ENCODE measurements at regions not wholly inside any gene's neighbourhood (a gene's known extent, or its start where the extent isn't known, plus 50 kb on each side); places are given as distances from the start of the nearest gene placed in this dataset.

- DNase-seq (ENCODE audit: low spot score in 2 of 2), result no peak
- H3K4me1 ChIP-seq, result no peaks in the 10 kb centered on the region
- TF ChIP-seq, protein P1, sequence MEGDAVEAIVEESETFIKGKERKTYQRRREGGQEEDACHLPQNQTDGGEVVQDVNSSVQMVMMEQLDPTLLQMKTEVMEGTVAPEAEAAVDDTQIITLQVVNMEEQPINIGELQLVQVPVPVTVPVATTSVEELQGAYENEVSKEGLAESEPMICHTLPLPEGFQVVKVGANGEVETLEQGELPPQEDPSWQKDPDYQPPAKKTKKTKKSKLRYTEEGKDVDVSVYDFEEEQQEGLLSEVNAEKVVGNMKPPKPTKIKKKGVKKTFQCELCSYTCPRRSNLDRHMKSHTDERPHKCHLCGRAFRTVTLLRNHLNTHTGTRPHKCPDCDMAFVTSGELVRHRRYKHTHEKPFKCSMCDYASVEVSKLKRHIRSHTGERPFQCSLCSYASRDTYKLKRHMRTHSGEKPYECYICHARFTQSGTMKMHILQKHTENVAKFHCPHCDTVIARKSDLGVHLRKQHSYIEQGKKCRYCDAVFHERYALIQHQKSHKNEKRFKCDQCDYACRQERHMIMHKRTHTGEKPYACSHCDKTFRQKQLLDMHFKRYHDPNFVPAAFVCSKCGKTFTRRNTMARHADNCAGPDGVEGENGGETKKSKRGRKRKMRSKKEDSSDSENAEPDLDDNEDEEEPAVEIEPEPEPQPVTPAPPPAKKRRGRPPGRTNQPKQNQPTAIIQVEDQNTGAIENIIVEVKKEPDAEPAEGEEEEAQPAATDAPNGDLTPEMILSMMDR (IDR thresholded peaks at IDR 0.05), result no peak
- intact Hi-C loops (cut with DNase I), result no loop called here
- no peak overlapping the region for H3K4me3 ChIP-seq
- no peak overlapping the region for H3K27ac ChIP-seq
- no peaks in the 10 kb centered on the region for H3K36me3 ChIP-seq
- H3K9me3 ChIP-seq, result no peaks in the 10 kb centered on the region
- no peaks in the 10 kb centered on the region for H3K27me3 ChIP-seq
These were observed 489.2 kb upstream of the ROBO2 start for GRCh38 chr3:76550522-76551201.

GRCh38 chr3:76551739-76552138 lies 488.2 kb upstream of the ROBO2 start:
- Histone ChIP-seq H3K4me1 (no peaks in the 10 kb centered on the region), H3K27me3 (no peaks in the 10 kb centered on the region), H3K27ac (no peak overlapping the region), H3K36me3 (no peaks in the 10 kb centered on the region), H3K9me3 (no peaks in the 10 kb centered on the region), H3K4me3 (no peak overlapping the region)
- intact Hi-C loops (cut with DNase I), result no loop called here
- TF ChIP-seq, protein P1 (IDR thresholded peaks at IDR 0.05), result no peak
- no peak for DNase-seq (ENCODE audit: low spot score in 2 of 2)

- Histone ChIP-seq H3K36me3 (no peaks in the 10 kb centered on the region), H3K27me3 (no peaks in the 10 kb centered on the region)
- intact Hi-C loops (cut with DNase I), result no loop called here
These were observed 487.2 kb upstream of the ROBO2 start for GRCh38 chr3:76552653-76553052.

DNA sequence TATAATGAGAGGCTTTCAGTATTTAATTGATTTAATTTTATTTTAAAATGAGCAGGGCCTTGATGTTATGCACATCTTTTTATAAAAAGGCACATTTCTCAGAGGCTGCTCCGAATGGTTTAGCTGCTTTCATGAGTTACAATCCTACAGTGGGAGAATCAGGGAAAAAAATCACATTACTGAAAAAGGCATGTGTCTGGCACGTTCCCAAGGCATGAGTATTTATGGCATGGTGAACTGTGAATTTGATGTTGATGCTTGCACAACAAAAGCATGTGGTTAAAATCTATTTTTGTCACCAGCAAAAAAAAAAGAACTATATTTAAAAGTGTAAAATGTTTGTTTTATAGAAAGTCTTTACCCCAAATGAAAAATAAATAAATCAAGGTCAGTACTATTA lies 485.2 kb upstream of the ROBO2 start:
- peak in 1 of 2 donors; percentile 68 for DNase-seq (ENCODE audit: low spot score in 2 of 2)

More at GRCh38 chr3:76552653-76553052, 487.2 kb upstream of the ROBO2 start:
- no peaks in the 10 kb centered on the region for H3K4me1 ChIP-seq
- no peaks in the 10 kb centered on the region for H3K9me3 ChIP-seq
- TF ChIP-seq, protein P1 (IDR thresholded peaks at IDR 0.05), result no peak
- no peak overlapping the region for H3K27ac ChIP-seq
- H3K4me3 ChIP-seq, result no peak overlapping the region
- no peak for DNase-seq (ENCODE audit: low spot score in 2 of 2)

GRCh38 chr3:76561494-76562236 lies 478.2 kb upstream of the ROBO2 start:
- Histone ChIP-seq H3K4me3 (no peak overlapping the region), H3K27ac (no peak overlapping the region), H3K4me1 (no peaks in the 10 kb centered on the region), H3K27me3 (no peaks in the 10 kb centered on the region), H3K9me3 (no peaks in the 10 kb centered on the region), H3K36me3 (no peaks in the 10 kb centered on the region)
- TF ChIP-seq, protein P1 (IDR thresholded peaks at IDR 0.05), result no peak
- intact Hi-C loops (cut with DNase I), result no loop called here
- no peak for DNase-seq (ENCODE audit: low spot score in 2 of 2)

More for the DNA sequence above, 485.2 kb upstream of the ROBO2 start:
- Histone ChIP-seq H3K4me1 (no peaks in the 10 kb centered on the region), H3K27me3 (no peaks in the 10 kb centered on the region), H3K4me3 (no peak overlapping the region), H3K9me3 (no peaks in the 10 kb centered on the region), H3K27ac (no peak overlapping the region), H3K36me3 (no peaks in the 10 kb centered on the region)
- intact Hi-C loops (cut with DNase I), result no loop called here
- TF ChIP-seq, protein P1 (IDR thresholded peaks at IDR 0.05), result no peak

Data from ascending aorta (tissue), 2 donors.